DOHH2 (cell line): ENCODE measurements at regions not wholly inside any gene's neighbourhood (a gene's known extent, or its start where the extent isn't known, plus 50 kb on each side); places are given as distances from the start of the nearest gene placed in this dataset.

Experiments
- H3F3A ChIP-seq: fragments of 200-600 bp; sonication (generic), shearing (Covaris generic); 2 replicates; pipeline ENCODE4 v1.6.0; 2016; ENCODE audit warnings: antibody characterized with exemption, mild to moderate bottlenecking; ENCODE audit not compliant: control insufficient read depth, insufficient read depth
- H3K27ac ChIP-seq: fragments of 200-600 bp; sonication (generic); 2 replicates; pipeline ENCODE4 v1.5.1; 2014; ENCODE audit warnings: low read depth, mild to moderate bottlenecking, low read length, moderate library complexity
- H3K27me3 ChIP-seq: fragments of 200-600 bp; sonication (generic); 2 replicates; pipeline ENCODE4 v1.6.1; 2014; ENCODE audit warnings: mild to moderate bottlenecking, low read length, mixed read lengths; ENCODE audit not compliant: control insufficient read depth
- H3K36me3 ChIP-seq: fragments of 200-600 bp; sonication (generic); 2 replicates; pipeline ENCODE4 v1.6.1; 2014; ENCODE audit warnings: mild to moderate bottlenecking, low read length, moderate library complexity, mixed read lengths; ENCODE audit not compliant: control insufficient read depth
- H3K4me1 ChIP-seq: fragments of 200-600 bp; sonication (generic); 2 replicates; pipeline ENCODE4 v1.6.1; 2014; ENCODE audit warnings: mild to moderate bottlenecking, low read length, mixed read lengths; ENCODE audit not compliant: control insufficient read depth
- H3K4me2 ChIP-seq: fragments of 200-600 bp; sonication (generic); 2 replicates; pipeline ENCODE4 v1.6.0; 2014; ENCODE audit warnings: mild to moderate bottlenecking, low read length, moderate library complexity
- H3K4me3 ChIP-seq: fragments of 200-600 bp; sonication (generic); 2 replicates; pipeline ENCODE4 v1.5.1; 2014; ENCODE audit warnings: mild to moderate bottlenecking, low read length, mixed read lengths
- H3K79me2 ChIP-seq: fragments of 200-600 bp; sonication (generic); 2 replicates; pipeline ENCODE4 v1.6.1; 2014; ENCODE audit warnings: mild to moderate bottlenecking, low read length, mixed read lengths; ENCODE audit not compliant: control insufficient read depth
- H3K9me2 ChIP-seq: fragments of 200-600 bp; sonication (generic); replicated peaks from 2 replicates; pipeline ENCODE4 v1.6.1; 2014; ENCODE audit warnings: mild to moderate bottlenecking, low read length, mixed read lengths; ENCODE audit not compliant: control insufficient read depth
- H3K9me3 ChIP-seq: fragments of 200-600 bp; sonication (generic); 2 replicates; pipeline ENCODE4 v1.6.1; 2014; ENCODE audit warnings: antibody characterized with exemption, low read length, mixed read lengths; ENCODE audit not compliant: control insufficient read depth, insufficient read depth
- H4K20me1 ChIP-seq: fragments of 200-600 bp; sonication (generic); 2 replicates; pipeline ENCODE4 v1.6.0; 2014; ENCODE audit warnings: low read depth, mild to moderate bottlenecking, antibody characterized with exemption, low read length, moderate library complexity; ENCODE audit not compliant: control insufficient read depth, insufficient read depth
- EZH2phosphoT487 ChIP-seq: fragments of 200-600 bp; sonication (generic); IDR thresholded peaks from 2 replicates; pipeline ENCODE4 v1.6.1; 2017; ENCODE audit warnings: borderline replicate concordance, mild to moderate bottlenecking, antibody characterized with exemption, low read length, moderate library complexity, mixed read lengths
- TF ChIP-seq, protein P1 (sequence below): fragments of 200-600 bp; sonication (generic); IDR thresholded peaks from one replicate; pipeline ENCODE4 v1.5.1; 2014; ENCODE audit warnings: antibody characterized with exemption, mild to moderate bottlenecking, low read depth, low read length; ENCODE audit not compliant: poor library complexity, severe bottlenecking

- no peak for TF ChIP-seq EZH2phosphoT487
- TF ChIP-seq, protein P1, sequence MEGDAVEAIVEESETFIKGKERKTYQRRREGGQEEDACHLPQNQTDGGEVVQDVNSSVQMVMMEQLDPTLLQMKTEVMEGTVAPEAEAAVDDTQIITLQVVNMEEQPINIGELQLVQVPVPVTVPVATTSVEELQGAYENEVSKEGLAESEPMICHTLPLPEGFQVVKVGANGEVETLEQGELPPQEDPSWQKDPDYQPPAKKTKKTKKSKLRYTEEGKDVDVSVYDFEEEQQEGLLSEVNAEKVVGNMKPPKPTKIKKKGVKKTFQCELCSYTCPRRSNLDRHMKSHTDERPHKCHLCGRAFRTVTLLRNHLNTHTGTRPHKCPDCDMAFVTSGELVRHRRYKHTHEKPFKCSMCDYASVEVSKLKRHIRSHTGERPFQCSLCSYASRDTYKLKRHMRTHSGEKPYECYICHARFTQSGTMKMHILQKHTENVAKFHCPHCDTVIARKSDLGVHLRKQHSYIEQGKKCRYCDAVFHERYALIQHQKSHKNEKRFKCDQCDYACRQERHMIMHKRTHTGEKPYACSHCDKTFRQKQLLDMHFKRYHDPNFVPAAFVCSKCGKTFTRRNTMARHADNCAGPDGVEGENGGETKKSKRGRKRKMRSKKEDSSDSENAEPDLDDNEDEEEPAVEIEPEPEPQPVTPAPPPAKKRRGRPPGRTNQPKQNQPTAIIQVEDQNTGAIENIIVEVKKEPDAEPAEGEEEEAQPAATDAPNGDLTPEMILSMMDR = no peak
- no peak overlapping the region for H3K27ac ChIP-seq
- no peaks in the 10 kb centered on the region for H3K36me3 ChIP-seq
- H3K4me3 ChIP-seq = no peak overlapping the region
- no peaks in the 10 kb centered on the region for H3F3A ChIP-seq
- no peaks in the 10 kb centered on the region for H3K9me3 ChIP-seq
- H3K4me1 ChIP-seq = no peaks in the 10 kb centered on the region
- H3K9me2 ChIP-seq = no peaks in the 10 kb centered on the region
- no peaks in the 10 kb centered on the region for H4K20me1 ChIP-seq
- no peaks in the 10 kb centered on the region for H3K79me2 ChIP-seq
- no peak overlapping the region for H3K4me2 ChIP-seq
- no peaks in the 10 kb centered on the region for H3K27me3 ChIP-seq
Measured at GRCh38 chr18:45321520-45321919, 293.8 kb upstream of the SLC14A2 start.

GRCh38 chr18:45322343-45322742 lies 292.9 kb upstream of the SLC14A2 start:
- Histone ChIP-seq H3K9me2 (no peaks in the 10 kb centered on the region), H3K4me1 (no peaks in the 10 kb centered on the region), H4K20me1 (no peaks in the 10 kb centered on the region), H3K4me2 (no peak overlapping the region), H3K79me2 (no peaks in the 10 kb centered on the region), H3K36me3 (no peaks in the 10 kb centered on the region), H3K27me3 (0 out of 2 replicates have a peak, but pooled peaks cover under 1% of the 10 kb centered on the region), H3K9me3 (no peaks in the 10 kb centered on the region), H3K27ac (no peak overlapping the region), H3K4me3 (no peak overlapping the region), H3F3A (no peaks in the 10 kb centered on the region)
- TF ChIP-seq, protein P1 = no peak
- TF ChIP-seq EZH2phosphoT487 = no peak

GRCh38 chr18:45324101-45324494 lies 291.2 kb upstream of the SLC14A2 start:
- H3K4me2 ChIP-seq = no peak overlapping the region
- H3K9me3 ChIP-seq = no peaks in the 10 kb centered on the region
- H3K4me3 ChIP-seq = no peak overlapping the region
- H3K27ac ChIP-seq = no peak overlapping the region
- H3K79me2 ChIP-seq = no peaks in the 10 kb centered on the region
- 0 out of 2 replicates have a peak, but pooled peaks cover 3% of the 10 kb centered on the region for H3K27me3 ChIP-seq
- no peaks in the 10 kb centered on the region for H4K20me1 ChIP-seq
- H3F3A ChIP-seq = no peaks in the 10 kb centered on the region
- H3K9me2 ChIP-seq = no peaks in the 10 kb centered on the region
- H3K4me1 ChIP-seq = no peaks in the 10 kb centered on the region
- no peak for TF ChIP-seq EZH2phosphoT487
- TF ChIP-seq, protein P1 = no peak
- no peaks in the 10 kb centered on the region for H3K36me3 ChIP-seq
